AG09309 (cell line): ENCODE measurements at regions not wholly inside any gene's neighbourhood (a gene's known extent, or its start where the extent isn't known, plus 50 kb on each side); places are given as distances from the start of the nearest gene placed in this dataset.

ENCODE experiments used
- DNase-seq: peaks from one replicate; pipeline ENCODE4 v3.0.0-alpha.2; 2010; ENCODE audit warnings: low read depth
- H3K4me3 ChIP-seq: 2 replicates; pipeline ENCODE4 v1.5.1; 2011; ENCODE audit warnings: mild to moderate bottlenecking, low read depth, low read length, moderate library complexity; ENCODE audit not compliant: control insufficient read depth
- TF ChIP-seq, protein P1 (sequence below): IDR thresholded peaks from 2 replicates; pipeline ENCODE4 v1.5.1; 2011; ENCODE audit warnings: mild to moderate bottlenecking, low read depth, low read length, inconsistent platforms; ENCODE audit not compliant: insufficient read depth, control insufficient read depth; ENCODE audit errors: missing control alignments

DNA sequence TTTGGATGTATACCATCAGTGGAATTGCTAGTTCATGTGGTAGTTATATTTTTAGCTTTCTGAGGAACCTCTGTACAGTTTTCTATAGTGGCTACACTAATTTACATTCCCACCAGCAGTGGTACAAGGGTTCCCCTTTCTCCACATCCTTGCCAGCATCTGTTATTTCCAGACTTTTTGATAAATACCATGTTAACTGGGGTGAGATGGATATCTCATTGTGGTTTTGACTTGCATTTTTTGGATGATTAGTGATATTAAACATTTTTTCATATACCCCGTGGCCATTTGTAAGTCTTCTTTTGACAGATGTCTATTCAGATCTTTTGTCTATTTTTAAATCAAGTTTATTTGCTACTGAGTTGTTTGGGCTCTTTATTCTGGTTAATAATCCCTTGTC lies 455.6 kb upstream of the RARB start:
- no peak overlapping the region for H3K4me3 ChIP-seq
- no peak for DNase-seq
- TF ChIP-seq, protein P1, sequence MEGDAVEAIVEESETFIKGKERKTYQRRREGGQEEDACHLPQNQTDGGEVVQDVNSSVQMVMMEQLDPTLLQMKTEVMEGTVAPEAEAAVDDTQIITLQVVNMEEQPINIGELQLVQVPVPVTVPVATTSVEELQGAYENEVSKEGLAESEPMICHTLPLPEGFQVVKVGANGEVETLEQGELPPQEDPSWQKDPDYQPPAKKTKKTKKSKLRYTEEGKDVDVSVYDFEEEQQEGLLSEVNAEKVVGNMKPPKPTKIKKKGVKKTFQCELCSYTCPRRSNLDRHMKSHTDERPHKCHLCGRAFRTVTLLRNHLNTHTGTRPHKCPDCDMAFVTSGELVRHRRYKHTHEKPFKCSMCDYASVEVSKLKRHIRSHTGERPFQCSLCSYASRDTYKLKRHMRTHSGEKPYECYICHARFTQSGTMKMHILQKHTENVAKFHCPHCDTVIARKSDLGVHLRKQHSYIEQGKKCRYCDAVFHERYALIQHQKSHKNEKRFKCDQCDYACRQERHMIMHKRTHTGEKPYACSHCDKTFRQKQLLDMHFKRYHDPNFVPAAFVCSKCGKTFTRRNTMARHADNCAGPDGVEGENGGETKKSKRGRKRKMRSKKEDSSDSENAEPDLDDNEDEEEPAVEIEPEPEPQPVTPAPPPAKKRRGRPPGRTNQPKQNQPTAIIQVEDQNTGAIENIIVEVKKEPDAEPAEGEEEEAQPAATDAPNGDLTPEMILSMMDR = no peak

DNA sequence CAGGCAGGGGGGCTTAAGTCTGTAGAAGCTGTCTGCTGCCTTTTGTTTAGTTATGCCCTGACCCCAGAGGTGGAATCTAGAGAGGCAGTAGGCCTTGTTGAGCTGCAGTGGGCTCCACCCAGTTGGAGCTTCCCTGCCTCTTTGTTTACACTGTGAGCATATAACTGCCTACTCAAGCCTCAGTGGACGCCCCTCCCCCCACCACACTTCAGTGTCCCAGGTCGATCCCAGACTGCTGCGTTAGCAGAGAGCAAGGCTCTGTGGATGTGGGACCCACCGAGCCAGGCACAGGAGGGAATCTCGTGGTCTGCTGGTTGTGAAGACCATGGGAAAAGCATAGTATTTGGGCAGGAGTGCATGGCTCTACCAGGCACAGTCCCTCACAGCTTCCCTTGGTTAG lies 446.8 kb upstream of the RARB start:
- H3K4me3 ChIP-seq = no peak overlapping the region
- DNase-seq = no peak
- TF ChIP-seq, protein P1 = no peak

DNA sequence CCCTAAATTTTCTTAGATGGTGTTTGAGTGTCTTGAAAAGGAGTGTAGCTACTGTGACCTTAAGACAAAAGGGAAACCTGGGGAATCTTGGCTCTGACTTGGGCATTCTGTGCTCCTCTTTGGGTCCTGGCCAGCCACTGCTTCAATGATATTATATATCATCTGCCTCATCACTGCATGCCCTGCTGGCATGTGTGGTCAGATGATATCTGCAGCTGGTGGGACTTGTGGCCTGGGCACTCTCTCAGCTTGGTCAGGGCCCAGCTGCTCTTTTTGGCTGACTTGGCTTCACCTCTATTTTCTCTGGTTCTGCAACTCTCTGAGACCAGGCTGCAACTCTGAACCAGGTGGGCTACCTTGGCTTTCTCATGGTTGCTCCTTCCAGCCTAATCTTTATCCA lies 446.1 kb upstream of the RARB start:
- DNase-seq = no peak

DNA sequence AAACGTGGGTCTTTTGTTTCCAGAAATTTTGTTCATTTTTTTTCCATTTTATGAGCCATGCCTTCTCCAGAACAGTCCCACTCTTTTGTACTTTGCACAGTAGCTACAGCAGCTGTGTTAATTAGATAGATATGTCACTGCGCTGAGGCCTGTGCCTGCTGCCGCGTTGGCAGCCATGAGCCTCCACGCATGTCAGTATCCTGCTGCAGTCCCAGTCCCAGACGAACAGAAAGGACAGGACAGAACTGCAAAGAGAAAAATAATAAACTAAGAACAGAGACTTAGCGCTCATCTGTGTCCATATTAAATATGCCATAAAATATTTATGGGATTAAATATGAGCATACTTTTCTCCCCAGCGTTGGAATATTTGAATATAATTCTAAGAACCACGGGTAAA lies 442.4 kb upstream of the RARB start:
- TF ChIP-seq, protein P1 = no peak
- DNase-seq = no peak
- H3K4me3 ChIP-seq = no peak overlapping the region

More for the DNA sequence above, 446.1 kb upstream of the RARB start:
- no peak overlapping the region for H3K4me3 ChIP-seq
- TF ChIP-seq, protein P1 = no peak

DNA sequence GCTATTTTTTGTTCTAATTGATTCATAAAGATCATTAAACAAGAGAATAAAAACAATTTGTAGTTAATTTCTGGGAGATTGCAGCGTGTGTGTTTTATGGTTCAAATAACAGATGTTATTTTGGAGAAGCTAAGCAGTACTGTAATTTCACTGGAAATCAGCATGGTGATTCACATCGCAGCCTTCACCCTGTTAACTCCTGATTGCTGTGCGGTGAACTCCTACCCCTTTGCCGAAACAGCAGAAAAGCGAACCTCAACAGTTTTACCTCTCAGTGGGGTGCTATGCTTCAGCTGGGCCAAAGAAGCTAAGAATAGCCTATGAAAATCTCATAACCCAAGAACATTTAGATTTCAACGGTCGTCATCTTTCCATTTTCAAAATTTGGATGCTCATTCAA lies 441.5 kb upstream of the RARB start:
- no peak overlapping the region for H3K4me3 ChIP-seq
- TF ChIP-seq, protein P1 = no peak
- DNase-seq = no peak

DNA sequence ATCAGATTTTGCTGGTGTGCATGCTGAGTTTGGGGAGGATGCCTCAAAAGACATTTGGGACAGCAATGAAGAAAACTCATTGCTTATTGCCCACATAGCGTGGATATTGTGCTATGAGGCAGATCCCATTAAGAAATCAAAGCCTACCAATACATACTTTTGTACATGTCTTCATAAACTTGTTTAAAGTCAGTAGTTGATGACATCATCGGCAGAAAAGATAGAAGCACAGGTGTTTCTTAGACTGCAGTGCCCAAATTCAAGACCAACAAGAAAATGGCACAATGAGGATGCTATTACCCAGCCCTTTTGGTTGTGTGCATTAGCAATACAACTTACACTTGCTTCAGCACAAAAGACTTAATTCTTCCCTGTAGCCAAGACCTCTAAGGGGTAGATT lies 428.7 kb upstream of the RARB start:
- DNase-seq = no peak
- TF ChIP-seq, protein P1 = no peak
- no peak overlapping the region for H3K4me3 ChIP-seq
